Thymus (tissue), 11 donors: ENCODE measurements at regions not wholly inside any gene's neighbourhood (a gene's known extent, or its start where the extent isn't known, plus 50 kb on each side); places are given as distances from the start of the nearest gene placed in this dataset.

Experiments
- DNase-seq, 9 donors: peaks; one replicate each; pipeline ENCODE4 v3.0.0-alpha.2; 2013; ENCODE audit warnings: low spot score in 9 of 9, low read depth in 6 of 9, missing footprints in 1 of 9
- H3K27ac ChIP-seq, 2 donors: one replicate each; pipeline ENCODE4 v1.5.1; 2013; ENCODE audit warnings: control low read depth in 1 of 2, low read depth in 1 of 2, low read length in 1 of 2, mild to moderate bottlenecking in 1 of 2, moderate library complexity in 1 of 2
- H3K27me3 ChIP-seq, 2 donors: one replicate each; pipeline ENCODE4 v1.5.1; 2013; ENCODE audit warnings: low read length in 1 of 2; ENCODE audit not compliant: control insufficient read depth in 2 of 2, insufficient read depth in 1 of 2
- H3K36me3 ChIP-seq, 2 donors: one replicate each; pipeline ENCODE4 v1.5.1; 2013; ENCODE audit warnings: low read length in 1 of 2, mild to moderate bottlenecking in 1 of 2, moderate library complexity in 1 of 2; ENCODE audit not compliant: control insufficient read depth in 2 of 2, insufficient read depth in 2 of 2
- H3K4me1 ChIP-seq, 2 donors: one replicate each; pipeline ENCODE4 v1.5.1; 2013; ENCODE audit warnings: low read length in 2 of 2; ENCODE audit not compliant: control insufficient read depth in 2 of 2, insufficient read depth in 2 of 2
- H3K4me3 ChIP-seq, 2 donors: one replicate each; pipeline ENCODE4 v1.5.1; 2013; ENCODE audit warnings: low read length in 2 of 2, control low read depth in 1 of 2, mild to moderate bottlenecking in 1 of 2
- H3K9me3 ChIP-seq, 2 donors: one replicate each; pipeline ENCODE4 v1.5.1; 2013; ENCODE audit warnings: low read length in 1 of 2, mild to moderate bottlenecking in 1 of 2; ENCODE audit not compliant: control insufficient read depth in 2 of 2, insufficient read depth in 1 of 2
- WGBS: extraction: QIAGEN DNeasy Blood & Tissue Kit; methylation state at CpG from one replicate; pipeline ENCODE4 v1.1.7; 2013; 5-methylcytosine and 5-hydroxymethylcytosine counted together
- donor health status: healthy.

DNA sequence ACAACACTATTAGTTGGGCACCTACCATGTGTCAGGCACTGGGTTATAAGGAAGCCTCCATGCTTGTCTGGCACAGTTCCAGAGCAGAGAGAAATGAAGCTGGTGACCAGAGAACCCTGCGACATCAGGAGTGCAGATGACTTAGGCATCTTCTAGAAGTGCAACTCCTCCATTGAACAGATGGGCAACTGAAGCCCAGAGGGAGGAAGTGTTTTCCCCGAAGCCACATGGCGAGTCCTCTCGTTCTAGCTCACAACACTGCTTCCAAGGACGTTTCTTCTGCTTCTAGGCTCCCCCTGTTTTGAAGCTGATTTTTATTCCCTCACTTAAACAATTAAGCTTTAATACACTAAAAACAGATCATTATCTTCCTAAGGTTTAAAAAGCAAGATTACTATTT is 109.8 kb upstream of the SYT13 start:
- Histone ChIP-seq H3K4me1 (no peaks in the 10 kb centered on the region), H3K27ac (no peak overlapping the region), H3K9me3 (no peaks in the 10 kb centered on the region), H3K36me3 (no peaks in the 10 kb centered on the region), H3K27me3 (peaks cover 0 to 4% of the 10 kb centered on the region in 2 donors), H3K4me3 (no peak overlapping the region)
- WGBS, result 67% methylated on average over 5 of the region's 5 CpGs
- no peak for DNase-seq

DNA sequence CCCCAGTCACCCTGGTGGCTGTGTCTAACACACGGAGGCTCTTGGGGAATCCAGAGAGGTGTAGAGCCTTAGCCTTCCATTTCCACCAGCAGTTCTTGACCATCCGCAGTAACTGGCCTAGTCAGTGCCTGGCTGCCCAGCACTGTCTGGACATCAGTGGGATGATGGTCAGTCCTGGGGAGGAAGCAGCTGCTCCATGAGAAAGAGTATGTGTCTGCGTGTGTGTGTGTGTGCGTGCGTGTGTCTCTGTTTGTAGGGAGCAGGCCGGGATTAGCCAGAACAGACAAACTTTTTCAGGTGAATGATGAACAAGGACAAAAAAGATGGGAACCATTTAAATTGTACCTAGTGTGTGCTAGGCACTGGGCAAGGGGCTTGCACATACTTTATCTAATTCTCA is 109.3 kb upstream of the SYT13 start:
- no peaks in the 10 kb centered on the region for H3K4me1 ChIP-seq
- DNase-seq, result no peak
- H3K27me3 ChIP-seq, result peaks cover 0 to 6% of the 10 kb centered on the region in 2 donors
- WGBS, result 98% methylated on average over 6 of the region's 6 CpGs
- H3K27ac ChIP-seq, result no peak overlapping the region
- H3K36me3 ChIP-seq, result no peaks in the 10 kb centered on the region
- no peak overlapping the region for H3K4me3 ChIP-seq
- H3K9me3 ChIP-seq, result no peaks in the 10 kb centered on the region

GRCh38 chr11:45394294-45395085 is 108.3 kb upstream of the SYT13 start:
- no peak overlapping the region for H3K4me3 ChIP-seq
- no peak overlapping the region for H3K27ac ChIP-seq
- no peak for DNase-seq
- H3K4me1 ChIP-seq, result no peaks in the 10 kb centered on the region
- H3K36me3 ChIP-seq, result no peaks in the 10 kb centered on the region
- WGBS, result 92% methylated on average over 8 of the region's 8 CpGs
- peaks cover 0 to 6% of the 10 kb centered on the region in 2 donors for H3K27me3 ChIP-seq
- H3K9me3 ChIP-seq, result no peaks in the 10 kb centered on the region

GRCh38 chr11:45393826-45394225 is 107.7 kb upstream of the SYT13 start:
- no peak for DNase-seq
- H3K36me3 ChIP-seq, result no peaks in the 10 kb centered on the region
- no peaks in the 10 kb centered on the region for H3K9me3 ChIP-seq
- H3K4me1 ChIP-seq, result no peaks in the 10 kb centered on the region
- no peak overlapping the region for H3K27ac ChIP-seq
- WGBS, result 95% methylated on average over 11 of the region's 11 CpGs
- no peak overlapping the region for H3K4me3 ChIP-seq
- peaks cover 0 to 6% of the 10 kb centered on the region in 2 donors for H3K27me3 ChIP-seq

- Histone ChIP-seq H3K9me3 (no peaks in the 10 kb centered on the region), H3K27me3 (peaks cover 0 to 6% of the 10 kb centered on the region in 2 donors), H3K4me1 (no peaks in the 10 kb centered on the region), H3K4me3 (no peak overlapping the region), H3K36me3 (no peaks in the 10 kb centered on the region), H3K27ac (no peak overlapping the region)
- WGBS, result 82% methylated on average over 6 of the region's 6 CpGs
- DNase-seq, result no peak
These were observed 107.2 kb upstream of the SYT13 start for GRCh38 chr11:45393334-45393733.

DNA sequence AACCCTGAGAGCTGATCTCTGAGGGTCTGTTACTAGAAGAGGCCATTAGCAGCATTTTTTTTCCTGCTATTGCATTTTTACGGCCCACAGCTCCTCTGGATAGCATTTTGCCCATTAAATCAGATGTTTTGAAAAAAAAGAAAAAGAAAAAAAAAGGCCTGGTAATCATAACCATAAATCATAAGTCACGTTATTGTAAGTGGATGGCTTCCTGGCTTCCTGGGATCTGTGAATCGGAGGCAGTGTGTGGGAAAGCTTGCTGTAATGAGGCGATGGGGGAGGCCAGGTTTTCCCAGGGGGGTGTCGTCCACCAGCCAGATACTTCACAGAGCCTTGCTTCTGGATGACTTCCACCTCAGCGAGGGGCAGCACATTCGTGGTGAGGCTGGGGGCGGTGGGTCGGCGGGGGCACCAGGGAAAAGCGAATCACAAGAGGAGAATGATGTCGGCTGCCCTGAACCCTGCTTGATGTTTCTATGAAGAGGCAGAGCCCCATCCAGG is 106.5 kb upstream of the SYT13 start:
- Histone ChIP-seq H3K27ac (no peak overlapping the region), H3K9me3 (peaks cover 0 to 3% of the 10 kb centered on the region in 2 donors), H3K4me1 (no peaks in the 10 kb centered on the region), H3K27me3 (peaks cover 0 to 6% of the 10 kb centered on the region in 2 donors), H3K4me3 (no peak overlapping the region), H3K36me3 (no peaks in the 10 kb centered on the region)
- 85% methylated on average over 12 of the region's 12 CpGs for WGBS
- no peak for DNase-seq

- Histone ChIP-seq H3K27me3 (peaks cover 0 to 6% of the 10 kb centered on the region in 2 donors), H3K27ac (no peak overlapping the region), H3K4me1 (peaks cover 0 to 4% of the 10 kb centered on the region in 2 donors), H3K36me3 (no peaks in the 10 kb centered on the region), H3K4me3 (no peak overlapping the region), H3K9me3 (peaks cover 0 to 6% of the 10 kb centered on the region in 2 donors)
- no peak for DNase-seq
- 97% methylated on average over 8 of the region's 8 CpGs for WGBS
These were observed 106.0 kb upstream of the SYT13 start for GRCh38 chr11:45392154-45392553.

DNA sequence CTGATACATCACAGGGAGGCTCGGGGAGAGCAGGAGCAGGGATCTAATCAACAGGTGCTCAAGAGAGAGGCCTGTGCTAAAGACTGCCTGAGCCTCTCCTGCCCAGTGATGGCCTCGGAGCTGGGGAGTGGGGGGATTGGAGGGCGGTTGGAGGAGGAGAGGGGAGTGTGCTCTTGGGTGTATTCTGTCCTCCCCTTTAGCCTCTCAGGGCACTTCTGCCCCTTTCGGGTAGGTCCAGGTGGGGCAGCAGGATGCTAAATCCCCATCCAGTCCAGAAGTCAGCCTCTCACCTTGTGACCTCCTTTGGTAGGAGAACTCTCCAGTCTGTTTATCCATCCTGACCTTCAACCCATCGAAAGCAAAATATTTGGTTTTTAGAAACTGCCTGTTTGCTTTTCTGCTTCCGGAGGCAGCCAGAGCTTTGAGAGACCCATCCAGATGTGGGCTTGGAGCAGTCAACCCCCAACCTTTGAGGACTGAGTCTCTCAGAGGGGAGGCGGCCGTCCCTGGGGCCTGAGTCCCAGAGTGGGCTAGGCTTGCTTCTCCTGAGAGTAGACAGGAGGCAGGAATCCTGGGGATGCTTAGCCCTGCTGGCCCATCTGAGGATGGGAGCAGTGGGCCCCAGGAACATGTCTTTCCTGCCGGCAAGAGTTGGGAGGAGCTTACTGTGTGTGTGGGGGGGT is 105.2 kb upstream of the SYT13 start:
- peaks cover 4 to 12% of the 10 kb centered on the region in 2 donors for H3K4me1 ChIP-seq
- peaks cover 0 to 6% of the 10 kb centered on the region in 2 donors for H3K9me3 ChIP-seq
- DNase-seq, result no peak
- no peaks in the 10 kb centered on the region for H3K36me3 ChIP-seq
- H3K4me3 ChIP-seq, result no peak overlapping the region
- H3K27me3 ChIP-seq, result peaks cover 0 to 6% of the 10 kb centered on the region in 2 donors
- 94% methylated on average over 9 of the region's 9 CpGs for WGBS
- H3K27ac ChIP-seq, result no peak overlapping the region

DNA sequence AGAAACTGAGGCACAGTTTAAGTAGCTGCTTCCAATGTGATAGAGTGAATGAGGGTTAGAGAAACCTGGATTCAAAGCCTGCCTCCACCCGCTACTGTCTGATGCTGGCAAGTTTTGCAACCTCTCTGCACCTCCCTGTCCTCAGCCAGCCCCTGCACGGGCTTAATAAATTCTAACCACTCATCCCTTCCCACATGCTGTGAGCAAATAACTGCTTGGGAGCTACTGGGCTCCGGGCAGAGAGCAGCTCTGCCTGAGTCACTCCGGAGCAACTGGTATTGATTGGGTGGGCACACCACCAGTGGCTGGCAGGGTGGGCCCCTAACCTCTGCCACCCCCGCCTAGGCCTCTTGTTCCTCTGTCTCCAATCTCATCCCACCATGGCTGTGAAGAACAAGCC is 104.3 kb upstream of the SYT13 start:
- H3K4me3 ChIP-seq, result no peak overlapping the region
- H3K9me3 ChIP-seq, result peaks cover 0 to 6% of the 10 kb centered on the region in 2 donors
- WGBS, result 95% methylated on average over 5 of the region's 5 CpGs
- no peak for DNase-seq
- peaks cover 8 to 17% of the 10 kb centered on the region in 2 donors for H3K4me1 ChIP-seq
- peaks cover 0 to 6% of the 10 kb centered on the region in 2 donors for H3K27me3 ChIP-seq
- no peaks in the 10 kb centered on the region for H3K36me3 ChIP-seq
- no peak overlapping the region for H3K27ac ChIP-seq
